Natural killer cell (primary cell): ENCODE measurements at regions not wholly inside any gene's neighbourhood (a gene's known extent, or its start where the extent isn't known, plus 50 kb on each side); places are given as distances from the start of the nearest gene placed in this dataset.

Experiments used
- ATAC-seq, 3 donors: fragments of 150-1000 bp in 2 of 3; fragments of 200-7000 bp in 1 of 3; cut with Tn5 transposase; 1 replicate in 1 of 3; 2 replicates in 2 of 3; pipeline ENCODE4 v1.10.0; 2021; ENCODE audit warnings: mild to moderate bottlenecking in 2 of 3, moderate library complexity in 2 of 3
- DNase-seq, 2 donors: peaks; one replicate each; pipeline versions ENCODE4 v3.0.0 to v3.0.0-alpha.2; 2013 to 2021; ENCODE audit warnings: mixed read lengths in 1 of 2
- H3K27ac ChIP-seq: one replicate; pipeline ENCODE4 v1.5.1; 2013; ENCODE audit warnings: mild to moderate bottlenecking, low read length
- H3K27me3 ChIP-seq: one replicate; pipeline ENCODE4 v1.6.1; 2013; ENCODE audit warnings: low read length; ENCODE audit not compliant: control insufficient read depth, insufficient read depth
- H3K36me3 ChIP-seq: one replicate; pipeline ENCODE4 v1.6.1; 2013; ENCODE audit warnings: low read length; ENCODE audit not compliant: control insufficient read depth, insufficient read depth
- H3K4me1 ChIP-seq: one replicate; pipeline ENCODE4 v1.6.1; 2013; ENCODE audit warnings: low read length; ENCODE audit not compliant: control insufficient read depth, insufficient read depth
- H3K4me3 ChIP-seq: one replicate; pipeline ENCODE4 v1.5.1; 2013; ENCODE audit warnings: low read length
- H3K9me3 ChIP-seq: one replicate; pipeline ENCODE4 v1.6.1; 2013; ENCODE audit warnings: low read length; ENCODE audit not compliant: control insufficient read depth, insufficient read depth
- H3K27ac Mint-ChIP-seq, 2 donors: one replicate each; pipeline ENCODE4 v1.8.0; 2022; ENCODE audit warnings: mild to moderate bottlenecking in 2 of 2, mixed read lengths in 2 of 2, moderate library complexity in 1 of 2
- H3K27me3 Mint-ChIP-seq, 2 donors: one replicate each; pipeline ENCODE4 v1.8.0; 2022; ENCODE audit warnings: low read depth in 2 of 2, mixed read lengths in 2 of 2
- H3K36me3 Mint-ChIP-seq: one replicate; pipeline ENCODE4 v1.8.0; 2022; ENCODE audit warnings: mixed read lengths
- H3K4me1 Mint-ChIP-seq, 2 donors: one replicate each; pipeline ENCODE4 v1.8.0; 2022; ENCODE audit warnings: mixed read lengths in 2 of 2
- H3K4me3 Mint-ChIP-seq: one replicate; pipeline ENCODE4 v1.8.0; 2022; ENCODE audit warnings: mild to moderate bottlenecking, moderate library complexity, mixed read lengths
- H3K9me3 Mint-ChIP-seq, 2 donors: one replicate each; pipeline ENCODE4 v1.8.0; 2022; ENCODE audit warnings: mixed read lengths in 2 of 2
- WGBS: methylation state at CpG from one replicate; pipeline ENCODE4 v1.1.7; 2013; ENCODE audit warnings: missing lambda C conversion rate; ENCODE audit not compliant: insufficient coverage; 5-methylcytosine and 5-hydroxymethylcytosine counted together
- intact Hi-C: fragments of 100-400 bp; cut with micrococcal nuclease; formaldehyde crosslinking; loops from one replicate; pipeline ENCODE4 v1.14.2; 2022
- TF ChIP-seq, protein P1 (sequence below): fragments of 200-600 bp; IDR thresholded peaks from one replicate; pipeline ENCODE4 v1.8.0; 2022; ENCODE audit warnings: antibody characterized with exemption

DNA sequence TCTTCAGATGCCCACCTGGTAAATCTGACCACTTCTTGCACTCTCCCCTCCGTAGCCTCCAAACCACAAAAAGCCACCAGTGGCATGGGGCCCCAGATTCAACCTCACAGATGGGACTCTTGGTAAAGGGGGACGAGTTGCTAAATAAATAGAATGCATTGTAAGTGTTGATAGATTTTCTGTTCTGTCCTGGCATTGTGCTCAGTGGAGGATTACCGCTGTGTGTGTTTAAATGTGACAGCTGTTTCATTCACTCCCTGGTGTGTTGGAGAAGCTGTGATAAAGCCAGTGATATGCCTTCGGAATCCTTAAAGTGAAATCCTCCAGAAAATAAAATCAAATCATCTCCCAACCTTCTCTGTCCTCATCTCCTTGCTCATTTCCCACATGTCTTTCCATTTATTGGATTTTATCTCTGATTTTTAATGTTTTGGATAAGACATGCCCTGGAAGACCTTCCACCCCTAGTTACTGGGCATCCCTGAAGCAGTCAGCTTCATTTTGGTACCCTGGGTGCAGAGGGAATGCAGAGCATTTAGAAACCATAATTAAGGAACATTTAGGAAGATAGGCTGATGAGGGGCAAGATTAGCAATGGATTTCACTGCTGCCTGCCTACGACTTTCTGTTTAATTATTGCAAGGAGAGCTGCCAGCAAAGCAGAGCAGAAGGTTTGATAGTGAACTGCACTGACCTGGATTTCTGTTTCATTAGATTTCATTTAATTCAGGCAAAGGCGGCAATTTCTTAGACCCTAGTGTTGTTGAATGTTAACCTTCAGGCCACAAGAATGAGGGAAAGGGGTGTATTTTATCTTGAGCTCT is 460.9 kb upstream of the KIRREL3 start:
- Histone ChIP-seq H3K4me3 (no peak overlapping the region), H3K9me3 (no peaks in the 10 kb centered on the region), H3K27me3 (no peaks in the 10 kb centered on the region), H3K4me1 (no peaks in the 10 kb centered on the region), H3K36me3 (no peaks in the 10 kb centered on the region), H3K27ac (no peak overlapping the region)
- ATAC-seq: no peak
- TF ChIP-seq, protein P1, sequence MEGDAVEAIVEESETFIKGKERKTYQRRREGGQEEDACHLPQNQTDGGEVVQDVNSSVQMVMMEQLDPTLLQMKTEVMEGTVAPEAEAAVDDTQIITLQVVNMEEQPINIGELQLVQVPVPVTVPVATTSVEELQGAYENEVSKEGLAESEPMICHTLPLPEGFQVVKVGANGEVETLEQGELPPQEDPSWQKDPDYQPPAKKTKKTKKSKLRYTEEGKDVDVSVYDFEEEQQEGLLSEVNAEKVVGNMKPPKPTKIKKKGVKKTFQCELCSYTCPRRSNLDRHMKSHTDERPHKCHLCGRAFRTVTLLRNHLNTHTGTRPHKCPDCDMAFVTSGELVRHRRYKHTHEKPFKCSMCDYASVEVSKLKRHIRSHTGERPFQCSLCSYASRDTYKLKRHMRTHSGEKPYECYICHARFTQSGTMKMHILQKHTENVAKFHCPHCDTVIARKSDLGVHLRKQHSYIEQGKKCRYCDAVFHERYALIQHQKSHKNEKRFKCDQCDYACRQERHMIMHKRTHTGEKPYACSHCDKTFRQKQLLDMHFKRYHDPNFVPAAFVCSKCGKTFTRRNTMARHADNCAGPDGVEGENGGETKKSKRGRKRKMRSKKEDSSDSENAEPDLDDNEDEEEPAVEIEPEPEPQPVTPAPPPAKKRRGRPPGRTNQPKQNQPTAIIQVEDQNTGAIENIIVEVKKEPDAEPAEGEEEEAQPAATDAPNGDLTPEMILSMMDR: no peak
- Mint-ChIP-seq H3K9me3 (peaks cover 0 to 5% of the 10 kb centered on the region in 2 donors), H3K27ac (no peak overlapping the region), H3K4me3 (no peak overlapping the region), H3K27me3 (peaks cover 0 to 8% of the 10 kb centered on the region in 2 donors), H3K4me1 (no peaks in the 10 kb centered on the region), H3K36me3 (no peaks in the 10 kb centered on the region)
- no peak for DNase-seq
- intact Hi-C loops: no loop called here
- WGBS: 78% methylated on average over 5 of the region's 6 CpGs

DNA sequence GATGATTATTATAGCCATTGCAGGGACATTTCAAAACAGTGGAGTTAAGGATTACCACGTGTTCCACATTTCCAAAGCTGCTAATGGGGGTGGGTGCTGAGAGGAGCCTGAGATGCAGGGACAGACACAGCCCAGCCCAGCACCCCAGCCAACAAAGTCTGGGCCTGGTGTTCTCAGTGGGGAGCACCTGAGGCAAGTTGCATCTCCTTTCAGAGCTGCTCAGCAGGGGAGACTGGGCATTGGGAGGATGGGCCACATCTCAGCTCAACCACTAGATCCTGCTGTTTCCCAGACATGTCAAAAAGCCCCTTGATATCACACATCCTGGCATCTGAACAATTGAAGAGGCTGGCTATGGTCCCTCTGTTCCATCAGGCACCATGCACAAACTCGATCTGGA is 458.0 kb upstream of the KIRREL3 start:
- DNase-seq: no peak
- no peak overlapping the region for H3K27ac ChIP-seq
- H3K9me3 Mint-ChIP-seq: peaks cover 0 to 2% of the 10 kb centered on the region in 2 donors
- no peak for ATAC-seq
- TF ChIP-seq, protein P1: no peak
- no peak overlapping the region for H3K4me3 Mint-ChIP-seq
- intact Hi-C loops: no loop called here
- 84% methylated on average over 2 of the region's 2 CpGs for WGBS
- no peaks in the 10 kb centered on the region for H3K4me1 ChIP-seq
- H3K27me3 Mint-ChIP-seq: peaks cover 0 to 5% of the 10 kb centered on the region in 2 donors
- no peaks in the 10 kb centered on the region for H3K36me3 ChIP-seq
- no peaks in the 10 kb centered on the region for H3K27me3 ChIP-seq
- no peaks in the 10 kb centered on the region for H3K36me3 Mint-ChIP-seq
- H3K27ac Mint-ChIP-seq: no peak overlapping the region
- no peaks in the 10 kb centered on the region for H3K9me3 ChIP-seq
- no peak overlapping the region for H3K4me3 ChIP-seq
- H3K4me1 Mint-ChIP-seq: no peaks in the 10 kb centered on the region

DNA sequence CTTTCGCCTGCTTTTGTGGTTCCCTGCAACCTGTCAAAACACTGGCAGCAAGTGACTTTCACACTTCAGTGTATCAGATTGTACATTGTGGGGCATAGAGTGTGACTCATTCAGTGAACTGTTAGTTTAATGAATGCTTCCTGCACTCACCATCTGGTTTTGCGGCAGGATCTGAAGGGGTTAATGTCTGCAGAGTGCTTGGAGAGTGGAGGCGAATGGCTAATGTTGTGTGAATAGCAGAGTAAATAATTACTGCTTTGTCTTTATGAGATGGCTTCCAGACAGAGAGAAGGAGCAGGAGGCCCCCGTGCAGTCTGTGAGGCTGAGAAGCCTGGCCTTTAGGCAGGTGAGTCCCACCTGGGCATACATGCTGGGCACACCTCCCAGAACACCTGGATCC is 454.3 kb upstream of the KIRREL3 start:
- Histone ChIP-seq H3K27ac (no peak overlapping the region), H3K36me3 (no peaks in the 10 kb centered on the region), H3K4me1 (no peaks in the 10 kb centered on the region), H3K27me3 (no peaks in the 10 kb centered on the region), H3K9me3 (no peaks in the 10 kb centered on the region), H3K4me3 (no peak overlapping the region)
- Mint-ChIP-seq H3K4me1 (no peaks in the 10 kb centered on the region), H3K36me3 (no peaks in the 10 kb centered on the region), H3K27ac (no peak overlapping the region), H3K9me3 (no peaks in the 10 kb centered on the region), H3K4me3 (no peak overlapping the region), H3K27me3 (no peaks in the 10 kb centered on the region)
- DNase-seq: no peak
- WGBS: 90% methylated on average over 4 of the region's 4 CpGs
- no peak for ATAC-seq
- TF ChIP-seq, protein P1: no peak
- intact Hi-C loops: no loop called here

DNA sequence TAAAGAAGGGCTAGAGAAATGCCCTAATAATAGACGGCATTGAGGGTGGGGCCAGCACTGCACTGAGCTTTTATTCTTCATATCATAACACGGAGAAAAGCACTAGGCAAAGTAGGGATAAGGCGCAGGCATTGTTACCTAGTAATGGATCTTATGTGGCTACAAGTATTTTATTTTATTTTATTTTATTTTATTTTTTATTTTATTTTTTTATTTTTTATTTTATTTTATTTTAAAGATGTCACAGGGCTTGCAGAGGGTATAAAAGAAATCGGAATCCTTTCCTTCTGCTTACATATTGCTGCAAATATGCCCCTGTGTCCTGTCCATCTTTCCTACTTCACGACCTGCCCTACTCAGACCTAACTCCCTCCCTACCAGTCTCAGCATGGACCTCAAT is 452.0 kb upstream of the KIRREL3 start:
- Mint-ChIP-seq H3K27me3 (no peaks in the 10 kb centered on the region), H3K4me3 (no peak overlapping the region), H3K9me3 (no peaks in the 10 kb centered on the region), H3K4me1 (no peaks in the 10 kb centered on the region), H3K27ac (no peak overlapping the region), H3K36me3 (no peaks in the 10 kb centered on the region)
- Histone ChIP-seq H3K4me3 (no peak overlapping the region), H3K9me3 (no peaks in the 10 kb centered on the region), H3K27ac (no peak overlapping the region), H3K27me3 (no peaks in the 10 kb centered on the region), H3K36me3 (no peaks in the 10 kb centered on the region), H3K4me1 (no peaks in the 10 kb centered on the region)
- WGBS: 91% methylated on average over 3 of the region's 5 CpGs
- no peak for ATAC-seq
- no peak for DNase-seq
- intact Hi-C loops: no loop called here
- TF ChIP-seq, protein P1: no peak
